Stimulated activated CD4-positive, alpha-beta T cell treated with anti-CD3 and anti-CD28 coated beads, Interleukin-4, amount 100 ng/mL, for 24 hours (primary cell): ENCODE measurements at regions not wholly inside any gene's neighbourhood (a gene's known extent, or its start where the extent isn't known, plus 50 kb on each side); places are given as distances from the start of the nearest gene placed in this dataset.
"Not testable (repeated sequence)": the region's sequence is repeated elsewhere in the genome, so short reads cannot be mapped to it uniquely, and the experiment has no call there.

Experiments
- DNase-seq: peaks from one replicate; pipeline ENCODE4 v3.0.0-alpha.2; 2020

DNA sequence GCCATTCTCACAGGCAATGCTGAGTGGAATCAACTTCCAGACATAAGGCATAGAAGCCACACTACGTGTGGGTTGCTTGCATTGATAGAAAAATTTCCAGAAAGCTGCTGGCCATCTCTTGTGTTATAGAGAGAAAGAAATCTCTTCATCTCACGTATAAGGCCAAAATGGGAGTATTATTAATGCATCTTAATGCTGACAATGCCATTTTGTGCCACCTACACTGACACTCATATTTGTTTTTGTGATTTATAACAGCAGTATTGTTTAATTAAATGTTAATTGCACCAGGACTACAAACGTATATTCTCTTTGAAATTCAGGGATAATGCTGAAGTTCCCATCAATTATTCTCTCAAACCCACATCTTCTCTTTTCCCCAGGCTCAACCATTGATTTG, 56.1 kb upstream of the TMEM132D start:
- DNase-seq: no peak

GRCh38 chr12:129961091-129961490, 57.3 kb upstream of the TMEM132D start:
- no peak for DNase-seq

DNA sequence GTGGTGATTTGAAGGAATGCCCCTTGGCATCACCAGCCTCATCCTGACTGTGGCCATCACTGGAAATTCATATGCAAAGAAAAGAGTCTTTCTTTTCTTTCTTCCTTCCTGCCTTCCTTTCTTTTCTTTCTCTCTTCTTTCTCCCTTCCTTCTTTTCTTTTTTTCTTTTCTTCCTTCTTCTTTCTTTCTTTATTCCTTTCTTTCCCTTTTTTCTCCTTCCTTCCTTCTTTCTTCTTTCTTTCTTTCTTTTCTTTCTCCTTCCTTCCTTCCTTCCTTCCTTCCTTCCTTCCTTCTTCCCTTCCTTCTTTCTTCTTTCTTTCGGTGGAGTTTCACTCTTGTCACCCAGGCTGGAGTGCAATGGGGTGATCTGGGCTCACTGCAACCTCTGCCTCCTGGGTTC, 58.0 kb upstream of the TMEM132D start:
- no peak for DNase-seq

DNA sequence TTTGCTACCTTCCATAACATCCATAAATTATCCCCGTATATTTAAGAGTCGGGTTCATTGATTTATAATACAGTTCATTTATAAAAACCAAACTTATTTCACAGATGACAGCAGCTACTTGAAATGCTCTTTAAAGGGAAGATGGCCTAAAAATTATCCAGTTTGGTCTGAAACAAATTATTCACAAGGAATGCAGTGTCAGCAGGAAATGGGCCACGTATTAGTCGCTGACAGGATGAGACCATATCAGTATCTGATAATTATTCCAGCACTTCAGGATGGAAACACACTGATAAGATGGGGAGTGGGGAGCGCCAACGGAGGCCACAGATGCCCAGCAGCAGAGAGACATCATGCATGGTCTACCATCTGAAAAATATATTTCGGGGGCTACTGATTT, 60.5 kb upstream of the TMEM132D start:
- DNase-seq: no peak

GRCh38 chr12:129964826-129965457, 61.1 kb upstream of the TMEM132D start:
- DNase-seq: no peak

DNA sequence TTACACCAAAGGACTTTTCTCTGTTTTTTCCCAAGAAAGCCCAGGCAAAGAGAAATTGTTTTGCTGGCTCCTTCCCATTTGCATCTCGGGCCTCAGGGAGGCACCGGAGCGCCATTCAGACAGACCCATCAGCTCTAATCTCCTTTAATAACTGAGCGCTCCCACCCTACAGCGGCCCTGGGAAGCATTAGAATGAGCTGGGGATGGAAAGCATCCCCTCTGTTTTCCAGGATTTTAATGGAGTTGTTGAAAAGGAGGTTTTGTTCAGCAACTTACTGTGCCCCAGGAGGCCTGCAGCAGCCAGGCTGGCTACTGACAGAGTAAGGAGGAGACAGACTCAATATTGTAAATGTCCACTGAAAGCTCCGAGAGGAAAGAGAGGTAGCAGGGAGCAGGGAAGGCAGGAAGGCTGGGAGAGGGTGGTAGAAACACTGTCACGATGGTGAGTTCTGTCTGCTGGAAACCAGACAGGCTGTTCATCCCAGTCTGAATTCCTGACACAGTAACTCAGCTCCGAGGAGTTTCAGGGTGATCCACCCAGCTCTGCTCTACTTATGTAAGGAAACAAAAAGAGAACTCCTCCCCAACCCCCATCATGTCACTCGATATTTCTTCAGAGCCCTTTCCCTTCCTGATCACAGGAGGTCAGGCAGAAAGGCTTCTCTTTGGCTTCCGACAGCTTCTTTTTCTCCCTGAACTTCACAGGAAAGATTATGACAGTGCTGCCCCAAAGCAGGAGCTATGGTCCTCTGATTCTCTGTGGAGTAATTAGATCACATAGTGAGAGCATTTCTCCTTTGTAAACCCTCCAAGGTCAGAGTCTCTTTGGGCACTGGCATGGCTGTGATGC, 62.5 kb upstream of the TMEM132D start:
- no peak for DNase-seq

GRCh38 chr12:129971721-129972120, 67.9 kb upstream of the TMEM132D start:
- DNase-seq: no peak

DNA sequence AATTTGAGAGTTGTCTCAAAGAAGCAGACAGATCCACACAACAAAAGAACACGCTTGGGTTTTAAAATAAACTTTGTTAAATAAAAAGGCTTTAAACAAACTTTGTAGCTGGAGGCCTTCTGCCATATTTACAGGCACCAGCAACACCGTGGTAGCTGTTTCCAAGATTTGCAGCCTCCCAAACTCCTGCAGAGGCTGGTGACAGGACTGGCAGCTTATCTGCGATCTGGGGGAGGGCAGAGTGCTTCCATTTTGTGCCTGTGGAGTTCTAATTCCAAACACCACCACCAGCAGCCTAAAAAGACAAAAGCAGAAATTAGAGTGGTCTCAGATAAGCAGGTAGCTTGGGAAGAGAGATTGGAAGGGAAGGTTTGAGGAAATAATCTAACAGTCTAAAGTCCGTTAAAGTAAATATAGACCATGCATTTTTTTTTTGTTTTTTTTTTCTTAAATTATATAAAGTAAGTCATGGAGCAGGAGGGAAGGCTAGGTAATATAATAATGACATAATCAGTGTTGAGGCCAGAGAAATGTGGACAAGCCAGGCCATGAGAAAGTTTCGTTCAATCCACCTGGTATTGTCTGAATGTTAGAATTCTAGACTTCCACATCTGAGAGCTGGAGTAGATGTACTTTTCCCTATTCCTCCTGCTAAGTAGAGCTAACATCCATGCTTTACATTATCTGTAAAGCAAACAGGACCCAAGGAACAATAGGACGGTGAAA, 69.6 kb upstream of the TMEM132D start:
- DNase-seq: no peak

- no peak for DNase-seq
Observed at GRCh38 chr12:129984106-129984505, 80.3 kb upstream of the TMEM132D start.

DNA sequence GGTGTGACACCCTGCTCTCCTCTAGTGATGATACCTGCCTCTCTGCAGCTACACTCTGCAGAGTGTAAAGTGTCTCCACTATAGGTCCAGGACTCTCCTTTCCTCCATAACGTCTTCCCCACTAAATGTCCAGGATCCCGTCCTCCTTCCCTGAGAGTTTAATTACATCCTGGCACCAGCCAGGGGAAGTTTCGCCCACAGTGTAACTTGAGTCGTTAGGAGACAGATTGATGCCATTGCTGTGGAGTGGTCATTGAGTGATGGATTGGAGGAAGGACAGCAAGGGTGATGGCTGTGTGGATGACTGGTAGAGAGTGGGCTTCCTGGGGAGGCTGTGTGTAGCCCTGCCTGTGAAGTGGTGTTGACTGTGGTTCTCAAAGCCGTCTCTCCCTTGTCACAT, 84.0 kb upstream of the TMEM132D start:
- no peak for DNase-seq

GRCh38 chr12:129994634-129995033, 90.8 kb upstream of the TMEM132D start:
- DNase-seq: no peak

GRCh38 chr12:129997239-129997638, 93.4 kb upstream of the TMEM132D start:
- no peak for DNase-seq

DNA sequence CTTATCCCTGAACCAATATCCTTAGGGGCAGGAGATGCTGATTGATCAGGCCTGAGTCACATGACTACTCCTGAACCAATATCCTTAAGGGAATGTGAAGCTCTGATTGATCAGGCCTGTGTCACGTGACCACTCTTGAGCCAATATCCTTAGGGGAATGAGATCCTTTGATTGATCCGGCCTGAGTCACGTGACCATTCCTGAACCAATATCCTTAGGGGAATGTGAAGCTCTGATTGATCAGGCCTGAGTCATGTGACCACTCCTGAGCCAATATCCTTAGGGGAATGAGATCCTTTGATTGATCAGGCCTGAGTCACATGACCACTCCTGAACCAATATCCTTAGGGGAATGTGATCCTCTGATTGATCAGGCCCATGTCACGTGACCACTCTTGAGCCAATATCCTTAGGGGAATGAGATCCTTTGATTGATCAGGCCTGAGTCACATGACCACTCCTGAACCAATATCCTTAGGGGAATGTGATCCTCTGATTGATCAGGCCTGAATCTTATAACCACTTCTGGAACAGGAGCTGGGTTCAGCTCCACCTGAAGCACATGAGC, 100.6 kb upstream of the TMEM132D start:
- DNase-seq: not testable (repeated sequence)

GRCh38 chr12:130007771-130008170, 103.9 kb upstream of the TMEM132D start:
- no peak for DNase-seq

DNA sequence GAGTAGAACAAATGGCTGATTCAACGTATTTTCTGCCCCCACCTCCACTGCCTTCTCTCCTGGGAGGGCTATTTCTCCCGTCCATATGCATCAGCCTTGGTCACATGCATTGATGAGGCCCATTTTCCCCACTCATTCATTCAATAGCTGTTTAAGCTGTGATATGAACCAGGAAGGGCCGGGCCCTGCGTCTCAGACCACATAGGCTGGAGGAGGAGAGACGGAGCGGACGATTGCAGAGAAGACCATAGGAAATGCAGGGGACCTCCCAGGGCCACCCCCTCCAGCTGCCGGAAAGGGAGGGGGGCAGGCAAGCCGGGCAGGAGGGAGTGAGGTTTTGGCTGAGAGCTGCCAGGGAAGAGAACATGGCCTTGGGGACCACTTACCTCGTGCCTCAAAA, 104.4 kb upstream of the TMEM132D start:
- no peak for DNase-seq

DNA sequence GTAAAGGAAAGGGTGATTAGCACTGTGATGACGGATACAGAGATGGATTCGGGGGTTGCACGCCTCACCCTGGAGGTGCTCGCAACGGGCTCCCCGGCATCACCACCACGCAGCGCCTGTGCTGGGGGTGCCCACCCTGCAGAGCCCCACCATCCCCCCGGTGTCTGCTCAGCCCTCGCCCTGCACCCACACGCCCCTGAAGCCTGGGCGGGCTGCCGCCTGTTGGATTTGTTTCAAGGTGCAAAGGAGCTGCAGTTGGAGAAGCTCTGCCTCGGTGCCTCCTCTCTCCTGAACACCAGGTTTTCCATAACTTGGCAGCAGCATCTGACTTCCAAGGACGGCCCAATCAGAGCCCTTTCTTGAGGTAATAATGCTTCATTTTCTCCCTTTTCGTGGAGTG, 106.1 kb upstream of the TMEM132D start:
- DNase-seq: no peak

DNA sequence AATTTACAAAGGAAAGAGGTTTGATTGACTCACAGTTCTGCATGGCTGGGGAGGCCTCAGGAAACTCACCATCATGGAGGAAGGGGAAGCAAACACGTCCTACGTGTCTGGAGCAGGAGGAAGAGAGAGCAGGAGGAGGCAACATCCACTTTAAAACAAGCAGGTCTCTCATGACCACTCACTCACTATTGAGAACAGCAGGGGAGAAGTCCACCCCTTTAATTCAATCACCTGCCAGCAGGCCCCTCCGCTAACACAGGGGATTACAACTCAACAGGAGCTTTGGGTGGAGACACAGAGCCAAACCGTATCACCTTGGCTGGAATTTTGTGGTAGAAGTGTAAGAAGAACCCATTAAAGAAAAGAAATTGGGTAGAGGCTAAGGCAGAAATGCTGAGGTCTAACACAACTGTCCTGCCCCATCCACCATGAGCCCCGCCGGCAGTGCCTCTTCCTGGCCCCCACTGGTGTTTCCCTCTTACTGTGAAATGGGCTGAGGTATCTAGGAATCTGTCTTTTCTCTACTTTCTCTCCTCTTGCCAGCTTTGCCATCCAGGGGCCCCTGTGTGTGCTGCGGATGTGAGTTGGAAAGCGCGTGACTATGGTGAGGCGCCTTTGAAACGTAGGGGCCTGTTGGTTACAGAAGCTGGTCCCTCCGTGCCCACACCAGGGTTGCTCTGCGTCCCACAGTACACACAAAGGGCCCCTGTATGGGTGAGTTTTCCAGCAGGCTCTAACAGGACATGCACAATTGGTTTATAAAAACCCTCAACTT, 108.0 kb upstream of the TMEM132D start:
- DNase-seq: no peak

GRCh38 chr12:130013771-130014484, 110.1 kb upstream of the TMEM132D start:
- peak; percentile 4 for DNase-seq

- DNase-seq: no peak
Observed at GRCh38 chr12:130014485-130014807, 110.6 kb upstream of the TMEM132D start.

DNA sequence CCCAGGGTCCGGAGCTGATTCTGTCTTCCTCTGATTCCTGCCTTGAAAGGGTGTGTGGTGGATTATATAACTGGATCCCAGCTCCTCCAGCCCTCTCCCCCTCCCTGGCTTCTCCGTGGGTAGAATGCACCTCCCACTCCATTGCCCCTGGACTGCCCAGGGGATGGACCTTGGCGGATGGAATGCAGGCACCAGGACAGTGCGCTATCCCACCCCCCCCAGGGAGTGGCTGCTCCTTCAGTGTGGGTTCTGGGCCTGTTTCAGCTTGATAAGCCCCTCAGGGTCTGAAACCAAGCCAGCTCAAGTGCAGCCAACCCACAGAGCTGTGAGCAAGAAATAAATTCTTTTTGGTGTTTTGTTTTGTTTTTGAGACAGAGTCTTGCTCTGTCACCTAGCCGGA, 112.4 kb upstream of the TMEM132D start:
- DNase-seq: no peak

DNA sequence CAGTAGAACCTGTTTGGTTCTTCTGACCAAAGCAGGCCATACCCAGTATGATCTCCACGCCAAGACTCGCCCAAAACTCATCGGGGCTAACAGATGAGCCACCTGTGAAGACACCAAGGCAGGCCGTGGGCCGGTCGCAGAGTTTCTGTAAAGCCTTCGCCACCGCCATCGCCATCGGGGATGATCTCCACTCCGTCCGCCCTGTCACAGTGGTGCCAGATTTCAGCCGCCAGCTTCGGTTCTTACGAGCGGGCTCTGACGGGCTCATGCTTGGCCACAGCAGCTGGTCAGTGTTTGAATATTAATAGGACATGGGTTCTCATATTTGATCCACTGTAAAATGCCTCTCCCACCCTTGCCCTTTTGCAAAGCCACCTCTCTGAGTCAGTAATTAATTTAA, 113.2 kb upstream of the TMEM132D start:
- no peak for DNase-seq
